IPS-NIHi7 (cell line): ENCODE measurements at regions not wholly inside any gene's neighbourhood (a gene's known extent, or its start where the extent isn't known, plus 50 kb on each side); places are given as distances from the start of the nearest gene placed in this dataset.

Experiments used
- DNase-seq: peaks from one replicate; pipeline ENCODE4 v3.0.0; 2012; ENCODE audit warnings: mixed read lengths; ENCODE audit errors: extremely low spot score

DNA sequence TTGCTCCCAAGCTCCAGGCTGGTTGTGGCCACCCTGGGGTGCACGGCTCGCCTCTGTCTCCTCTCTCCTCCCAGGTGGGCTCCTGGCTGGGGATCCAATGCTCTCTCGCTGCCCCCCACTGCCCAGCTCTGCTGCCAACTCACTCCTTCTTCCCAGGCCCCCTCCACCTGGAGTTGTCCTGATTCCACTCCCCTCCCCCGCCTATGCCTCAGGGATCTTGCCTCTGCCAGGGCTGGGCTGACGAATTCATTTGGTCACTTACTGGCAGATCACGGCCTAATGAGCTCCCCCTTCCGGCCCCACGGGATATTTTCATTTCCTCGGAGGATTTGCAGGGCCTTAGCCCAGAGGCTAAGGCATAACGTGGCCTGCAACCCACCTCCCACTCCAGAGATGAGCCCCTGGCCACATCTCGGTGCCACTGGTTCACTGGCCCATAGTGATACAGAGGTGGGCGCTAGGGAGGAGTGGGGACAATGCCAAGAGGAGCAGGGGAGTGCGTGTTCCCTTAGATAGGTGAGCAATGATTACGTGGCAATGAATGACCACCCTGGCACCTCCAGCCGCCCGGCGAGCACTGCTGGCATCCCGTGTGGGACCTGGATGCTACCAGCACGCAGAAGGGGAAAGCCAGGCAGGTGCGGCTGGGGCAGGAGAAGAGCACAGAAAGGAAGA is 344.6 kb upstream of the SHH start:
- peak; percentile 63 for DNase-seq

DNA sequence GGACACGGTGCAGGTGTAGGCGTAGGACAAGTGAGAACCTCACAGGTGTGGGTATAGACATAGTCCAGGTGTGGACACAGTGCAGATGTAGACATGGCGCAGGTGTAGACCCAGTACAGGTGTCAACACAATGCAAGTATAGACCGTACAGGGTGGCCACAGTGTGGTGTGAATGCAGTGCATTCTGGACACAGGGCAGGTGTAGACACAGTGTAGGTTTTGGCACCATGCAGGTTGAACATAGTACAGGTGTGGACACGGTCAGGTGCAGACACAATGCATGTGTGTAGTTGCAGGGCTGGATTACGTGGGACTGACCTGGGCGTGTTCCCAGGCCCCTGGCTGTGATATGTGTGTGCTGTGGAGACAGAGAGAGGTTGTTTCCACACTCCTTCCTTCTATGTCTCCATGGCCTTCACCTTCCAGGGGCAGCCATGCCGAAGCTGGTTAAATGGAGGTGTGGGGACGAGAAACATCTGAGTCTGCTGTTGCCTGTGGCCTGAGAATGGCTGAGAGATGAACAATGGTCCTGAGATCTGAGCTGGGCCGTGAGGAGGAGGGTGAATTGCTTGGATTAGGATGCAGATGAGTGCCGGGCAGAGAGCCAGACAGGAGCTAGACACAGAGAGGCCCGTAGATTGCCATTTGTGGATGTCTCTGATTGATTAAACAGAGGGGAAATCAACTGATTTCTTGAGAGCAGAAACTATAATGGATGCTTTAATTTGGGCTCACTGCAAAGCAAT is 343.9 kb upstream of the SHH start:
- no peak for DNase-seq

DNA sequence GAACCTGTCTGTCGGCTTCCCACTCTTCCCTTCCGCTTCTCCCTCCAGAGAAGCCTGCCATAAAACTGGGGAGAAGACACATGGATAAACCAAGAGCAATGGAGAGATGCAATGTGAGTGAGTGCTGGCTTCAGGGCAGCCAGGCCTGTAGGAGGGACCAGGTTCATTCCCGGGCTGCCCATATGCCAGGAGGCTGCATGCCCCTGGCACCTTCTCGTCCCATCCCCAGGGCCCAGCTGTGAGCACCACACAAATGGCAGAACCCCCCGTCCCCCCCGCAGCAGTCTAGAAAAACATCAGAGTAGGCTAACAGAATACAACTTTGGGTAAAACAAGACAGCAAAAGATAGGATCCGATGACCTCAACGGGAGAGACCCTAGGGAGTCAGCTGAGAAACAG is 341.3 kb upstream of the SHH start:
- no peak for DNase-seq

DNA sequence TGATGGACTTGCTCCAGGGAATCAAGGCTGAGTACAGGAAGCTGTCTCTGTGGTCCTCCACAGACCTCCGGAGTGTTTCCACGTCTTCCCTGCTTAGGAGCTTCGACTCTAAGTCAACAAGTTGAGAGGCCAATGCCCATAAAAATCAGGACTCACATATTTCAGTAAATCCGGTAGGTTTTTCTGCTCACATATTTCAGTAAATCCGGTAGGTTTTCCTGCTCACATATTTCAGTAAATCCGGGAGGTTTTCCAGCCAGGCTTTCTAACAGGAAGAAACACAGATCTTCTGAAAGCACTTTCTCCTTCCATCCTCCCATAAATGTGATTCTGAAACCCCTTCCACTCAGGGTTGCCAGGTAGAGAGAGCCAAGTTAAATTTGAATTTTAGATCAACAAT is 340.1 kb upstream of the SHH start:
- DNase-seq: no peak

DNA sequence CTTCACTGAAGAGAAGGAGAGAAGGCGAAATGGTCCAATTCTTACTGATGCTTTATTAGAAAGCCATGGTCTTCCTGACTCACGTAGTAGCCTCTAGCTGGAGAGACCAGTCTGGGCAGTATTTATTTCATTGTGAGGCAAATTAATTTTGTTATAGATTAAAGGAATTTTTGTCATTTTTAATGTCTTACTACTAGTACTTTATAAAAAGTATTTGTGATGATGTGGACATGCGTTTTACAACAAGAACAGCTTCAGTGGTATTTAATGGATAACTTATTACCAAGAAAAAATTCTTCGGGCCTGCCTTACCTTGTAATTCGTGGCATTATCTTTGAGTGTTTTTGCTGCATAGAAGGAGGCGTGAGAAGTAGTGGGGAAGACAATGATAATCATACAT is 339.4 kb upstream of the SHH start:
- DNase-seq: no peak

DNA sequence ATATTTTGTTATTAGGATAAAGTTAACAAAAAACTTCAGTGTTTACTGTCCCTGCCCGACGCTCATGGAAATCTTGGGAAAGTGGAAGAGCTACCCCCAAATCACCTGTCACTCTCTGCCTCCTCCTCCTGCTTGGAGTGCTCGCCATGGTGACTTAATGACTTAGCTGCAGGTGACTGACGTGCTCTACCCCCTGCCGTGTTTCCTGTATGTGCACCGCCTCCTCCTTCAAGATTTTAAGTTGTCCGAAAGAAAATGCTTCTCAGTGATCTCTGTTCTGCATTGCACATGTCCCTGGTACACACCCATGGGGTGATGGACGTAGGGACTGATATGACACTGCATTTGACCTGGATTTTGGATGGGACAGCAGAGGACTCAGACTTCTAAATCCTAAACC is 338.8 kb upstream of the SHH start:
- DNase-seq: no peak

DNA sequence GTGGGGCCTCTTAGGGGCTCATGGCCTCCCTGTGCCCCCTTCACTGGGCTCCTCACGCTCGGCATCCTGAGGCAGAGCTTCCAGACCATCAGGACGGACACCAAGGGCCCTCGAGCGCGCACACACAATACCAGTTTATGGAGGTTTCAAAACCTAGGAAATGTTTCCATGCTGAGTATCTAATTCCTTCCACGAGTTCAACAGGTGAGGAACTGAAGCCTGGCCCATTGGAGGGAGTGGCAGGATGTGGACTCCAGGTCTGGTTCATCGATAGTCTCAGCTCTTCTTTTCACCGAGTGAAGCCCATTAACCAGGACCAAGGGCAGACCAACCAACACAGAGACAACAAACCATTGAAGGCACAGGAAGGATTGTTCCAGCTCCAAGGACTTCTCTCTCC is 336.7 kb upstream of the SHH start:
- DNase-seq: no peak

DNA sequence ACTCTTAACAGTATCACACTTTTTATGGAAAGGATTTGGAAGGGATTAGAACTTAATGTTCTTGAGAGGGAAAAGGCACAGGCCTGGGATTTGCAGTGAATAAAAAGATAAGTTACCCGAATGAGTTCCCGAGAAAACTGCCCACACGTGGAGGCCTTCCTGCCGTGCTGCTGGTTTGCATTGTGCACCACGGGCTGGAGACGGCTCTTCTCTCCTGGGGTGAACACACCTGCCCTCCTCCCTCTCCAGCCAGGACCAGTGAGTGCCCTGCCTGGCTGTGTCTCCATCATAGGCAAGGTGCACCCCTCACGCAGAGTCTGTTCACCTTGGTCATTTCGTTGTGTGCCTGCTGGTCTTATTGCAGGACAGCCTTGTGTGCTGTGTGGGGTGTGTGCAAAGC is 336.3 kb upstream of the SHH start:
- DNase-seq: no peak

DNA sequence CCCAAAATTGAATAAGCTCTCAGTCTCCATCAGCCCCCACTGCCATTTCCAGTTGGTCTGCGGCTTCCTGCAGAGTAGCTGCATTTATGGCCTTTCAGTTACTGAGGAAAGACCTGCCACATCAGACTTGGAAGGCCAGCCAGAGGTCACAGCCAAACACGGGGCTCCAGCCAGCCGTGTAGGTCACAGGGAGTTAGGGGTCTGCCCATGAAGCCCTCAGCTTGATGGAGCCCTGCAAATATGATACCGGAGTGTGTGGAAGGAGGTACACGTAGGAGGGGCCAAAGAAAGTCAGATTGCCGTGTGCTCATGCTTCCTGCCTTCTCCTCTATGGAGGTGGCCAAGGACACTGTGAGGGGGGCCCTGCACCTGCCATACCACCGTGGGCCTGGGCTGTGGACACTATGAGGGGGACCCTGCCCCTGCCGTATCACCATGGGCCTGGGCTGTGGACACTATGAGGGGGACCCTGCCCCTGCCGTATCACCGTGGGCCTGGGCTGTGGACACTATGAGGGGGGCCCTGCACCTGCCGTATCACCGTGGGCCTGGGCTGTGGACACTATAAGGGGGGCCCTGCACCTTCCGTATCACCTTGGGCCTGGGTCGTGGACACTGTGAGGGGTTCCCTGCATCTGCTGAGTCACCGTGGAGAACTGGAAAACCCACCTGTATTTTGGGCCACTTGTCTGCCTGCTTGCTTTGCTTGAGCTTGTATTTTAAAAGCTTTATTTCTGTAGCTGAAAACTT is 335.7 kb upstream of the SHH start:
- no peak for DNase-seq

DNA sequence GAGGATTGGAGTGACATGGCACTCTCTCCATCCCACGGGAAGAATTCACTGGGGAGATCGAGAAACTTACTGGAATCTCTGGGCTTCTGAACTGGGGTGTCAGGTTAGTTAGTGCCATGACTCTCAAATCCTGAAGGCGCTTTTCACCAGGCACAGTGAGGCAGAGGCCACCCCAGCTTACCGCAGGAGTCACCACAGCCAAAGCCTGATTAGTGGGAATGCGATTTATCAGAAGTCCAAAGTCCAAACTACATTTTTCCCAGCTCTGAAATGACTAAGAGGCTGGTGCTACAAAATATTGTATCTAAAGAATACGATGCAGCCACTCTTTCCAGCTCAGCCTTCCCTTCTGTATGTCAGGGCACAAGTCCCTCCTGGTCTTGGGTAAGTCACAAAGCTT is 334.8 kb upstream of the SHH start:
- DNase-seq: no peak

DNA sequence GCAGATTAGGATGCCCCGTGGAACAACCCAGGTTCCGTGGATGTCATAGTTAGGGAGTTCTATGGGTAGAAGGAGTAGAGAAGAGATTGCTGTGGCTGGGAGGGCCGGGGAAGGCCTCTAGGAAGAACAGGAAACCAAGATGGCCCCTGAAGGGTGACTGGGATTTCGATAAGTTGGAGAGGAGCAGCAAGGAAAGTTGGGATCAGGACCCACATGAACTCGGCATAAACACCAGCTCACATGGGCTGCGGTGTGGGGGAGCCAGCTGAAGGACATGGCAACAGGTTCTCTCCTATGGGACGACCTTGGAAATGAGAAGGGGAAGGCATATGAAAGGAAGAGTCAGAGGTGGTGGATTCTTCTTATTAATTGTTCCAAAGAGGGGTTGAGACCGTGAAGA is 333.7 kb upstream of the SHH start:
- DNase-seq: no peak

DNA sequence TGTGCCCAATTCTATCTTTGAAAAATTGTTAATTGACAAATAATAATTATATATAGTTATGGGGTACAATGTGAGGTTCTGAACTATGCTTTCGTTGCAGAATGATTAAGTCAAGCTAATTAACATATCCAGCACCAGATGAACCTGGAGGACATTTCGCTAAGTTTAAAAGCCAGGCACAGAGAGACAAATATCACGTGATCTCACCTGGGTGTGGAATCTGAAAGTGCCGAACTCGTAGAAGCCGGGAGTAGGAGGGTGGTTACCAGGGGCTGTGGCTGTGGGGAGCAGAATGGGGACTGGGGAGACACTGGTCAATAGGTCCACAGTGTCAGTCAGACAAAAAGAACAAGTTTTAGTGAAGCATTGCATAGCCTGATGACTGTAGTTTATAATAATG is 332.9 kb upstream of the SHH start:
- no peak for DNase-seq

DNA sequence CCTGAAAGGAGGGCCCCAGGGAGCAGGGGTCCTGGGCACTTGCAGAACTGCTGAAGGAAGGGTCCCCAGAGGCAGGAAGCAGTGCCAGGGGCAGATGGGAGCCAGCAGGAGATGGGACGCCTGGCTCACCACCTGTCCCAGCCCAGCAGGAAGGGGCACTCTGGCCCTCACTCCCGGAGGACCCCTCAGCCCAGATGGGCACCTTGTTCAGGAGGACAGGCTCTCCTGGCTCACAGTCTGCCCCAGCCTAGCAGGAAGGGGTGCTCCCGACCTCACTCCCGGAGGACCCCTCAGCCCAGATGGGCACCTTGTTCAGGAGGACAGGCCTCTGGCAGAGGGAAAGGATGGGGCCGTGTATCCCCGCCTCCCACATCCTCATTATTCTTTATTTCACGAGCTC is 331.4 kb upstream of the SHH start:
- DNase-seq: no peak

DNA sequence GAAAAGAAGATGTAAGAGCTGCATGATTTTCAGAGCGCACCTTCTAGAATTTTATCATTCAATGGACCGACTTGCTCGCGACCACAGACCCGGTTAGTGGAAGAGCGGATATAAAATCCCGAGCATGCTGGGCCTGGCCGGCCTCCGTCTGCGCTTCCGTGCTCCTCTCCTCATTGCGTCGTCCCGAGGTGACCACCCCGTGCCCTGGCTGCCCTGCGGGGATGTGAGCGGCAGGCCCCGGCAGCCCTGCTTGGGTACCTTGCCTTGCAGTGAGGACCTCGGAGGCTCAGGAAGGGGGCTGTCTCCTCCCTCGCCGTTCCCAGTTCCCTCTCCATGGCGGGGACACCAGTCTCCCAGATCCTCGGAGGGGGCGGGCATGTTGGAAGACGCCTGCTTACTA is 330.9 kb upstream of the SHH start:
- no peak for DNase-seq

DNA sequence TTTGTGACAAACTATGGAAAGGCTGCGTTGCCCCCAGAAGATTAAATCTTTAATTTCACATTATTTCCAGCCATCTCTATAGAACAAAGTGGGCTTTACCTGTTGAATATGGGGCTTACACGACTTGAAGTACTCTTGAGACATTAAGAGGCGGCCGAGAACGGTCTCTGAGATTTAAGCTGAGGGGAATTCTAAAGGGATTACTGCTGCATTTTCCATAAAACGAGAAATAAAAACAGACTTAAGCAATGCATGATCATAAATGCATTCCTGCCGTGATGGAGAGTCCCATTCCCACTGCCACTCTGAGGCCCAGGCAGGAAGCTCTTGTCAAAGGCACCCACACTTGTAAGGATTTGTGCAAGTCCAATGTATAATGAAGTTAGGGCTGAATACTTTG is 329.7 kb upstream of the SHH start:
- no peak for DNase-seq

DNA sequence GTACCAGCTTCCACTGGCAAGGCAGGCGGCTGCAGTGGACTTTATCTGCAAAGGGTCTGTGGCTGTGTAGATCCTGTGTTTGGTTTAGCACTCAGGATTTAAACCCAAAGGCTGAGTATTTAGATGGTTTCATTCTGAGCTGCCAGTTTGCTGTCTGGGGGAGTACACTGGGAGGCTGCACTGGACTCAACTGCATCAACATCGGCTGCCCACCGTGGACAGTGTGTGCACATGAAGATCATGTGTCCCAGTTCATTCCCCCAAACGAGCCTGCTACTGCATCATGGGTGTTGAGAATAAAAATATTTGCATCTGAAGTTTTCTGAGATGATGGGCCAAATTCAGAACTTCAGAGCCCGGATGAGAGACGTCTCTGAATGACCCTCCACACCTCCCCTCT is 328.6 kb upstream of the SHH start:
- DNase-seq: no peak

DNA sequence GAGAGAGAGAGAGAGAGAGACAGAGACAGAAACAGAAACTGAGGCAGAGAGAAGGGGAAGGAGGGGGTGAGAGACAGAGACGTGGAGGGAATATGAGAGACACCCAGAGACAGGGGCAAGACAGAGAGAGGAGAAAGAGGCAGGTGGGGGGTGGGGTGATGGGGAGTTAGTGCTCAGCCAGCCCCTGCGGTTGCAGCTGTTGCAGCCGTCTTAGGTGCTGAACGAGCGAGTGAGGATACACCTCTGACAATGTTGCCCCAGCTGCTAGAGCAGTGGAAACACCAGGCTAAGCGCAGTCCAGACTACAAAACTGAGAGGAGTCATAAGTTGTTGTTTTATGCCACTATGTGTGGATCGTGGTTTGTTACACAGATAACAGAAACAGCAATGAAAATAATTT is 328.2 kb upstream of the SHH start:
- no peak for DNase-seq

DNA sequence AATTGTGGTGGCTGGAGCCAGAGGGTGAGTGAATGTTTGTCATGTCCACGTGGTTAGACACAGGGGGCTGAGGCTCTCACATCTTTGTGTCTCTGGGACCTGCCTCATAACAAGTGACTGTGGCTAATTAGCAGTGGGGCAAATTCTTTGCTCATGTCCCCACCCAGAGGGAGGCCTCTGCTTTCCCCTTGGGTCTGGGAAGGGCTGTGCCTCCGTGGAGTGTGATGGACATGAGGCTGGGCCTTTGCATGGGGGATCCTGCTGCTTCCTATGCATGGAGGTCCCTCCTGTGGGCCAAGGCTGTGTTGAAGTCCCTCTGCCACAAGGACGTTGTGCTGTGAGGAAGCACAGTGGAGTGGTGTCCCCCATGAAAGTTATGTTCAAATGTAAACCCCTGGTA is 327.4 kb upstream of the SHH start:
- no peak for DNase-seq

DNA sequence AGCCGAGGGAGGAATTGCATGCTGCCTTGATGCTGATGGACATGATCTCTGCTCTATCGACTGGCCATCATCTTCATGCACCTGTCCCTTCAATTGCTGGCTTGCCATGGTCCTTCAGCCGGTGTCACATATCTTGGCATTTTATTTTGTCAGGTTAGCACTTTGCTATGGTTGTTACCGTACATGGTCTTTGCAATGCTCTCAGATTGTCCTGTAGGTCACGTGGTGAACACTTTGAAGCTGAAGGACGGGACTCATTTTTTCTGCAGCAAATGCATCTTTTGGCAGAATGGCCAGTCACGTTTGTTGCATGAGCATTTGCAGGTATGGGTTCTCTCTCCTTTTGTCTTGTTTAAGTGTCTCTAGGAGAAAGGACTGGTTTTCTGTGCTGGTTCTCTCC is 326.8 kb upstream of the SHH start:
- DNase-seq: no peak

DNA sequence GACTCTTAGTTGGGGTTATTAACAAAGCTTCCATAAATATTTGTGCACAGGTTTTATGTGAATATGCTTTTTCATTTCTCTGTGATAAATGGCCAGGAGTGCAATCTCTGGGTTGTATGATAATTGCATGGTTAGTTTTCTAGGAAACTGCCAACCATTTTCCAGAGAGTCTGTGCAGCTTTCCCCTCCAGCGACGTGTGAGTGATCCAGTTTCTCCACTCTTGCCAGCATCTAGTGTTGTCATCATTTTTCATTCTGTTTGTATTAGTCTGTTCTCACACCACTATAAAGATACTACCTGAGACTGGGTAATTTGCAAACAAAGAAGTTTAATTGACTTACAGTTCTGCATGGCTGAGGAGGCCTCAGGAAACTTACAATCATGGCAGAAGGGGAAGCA is 319.6 kb upstream of the SHH start:
- no peak for DNase-seq

DNA sequence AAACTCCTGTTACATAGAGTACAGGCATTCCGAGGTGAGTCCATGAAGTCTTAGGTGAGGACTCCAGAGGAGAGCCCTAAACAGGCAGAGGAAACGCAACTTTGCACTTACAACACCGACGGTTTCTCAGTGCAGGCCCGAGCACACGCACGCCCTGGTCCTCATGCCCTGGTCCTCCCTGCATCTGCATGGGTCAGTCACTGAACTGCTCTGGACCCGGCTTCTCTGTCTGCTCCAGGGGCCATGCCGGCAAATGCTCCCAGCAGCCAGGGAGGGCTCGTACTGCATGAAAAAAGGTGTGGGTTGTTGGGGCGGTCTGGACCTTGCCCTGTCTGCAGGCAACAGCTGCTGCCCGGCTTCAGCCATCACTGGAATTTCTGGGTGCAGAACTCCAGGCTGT is 317.3 kb upstream of the SHH start:
- DNase-seq: no peak

DNA sequence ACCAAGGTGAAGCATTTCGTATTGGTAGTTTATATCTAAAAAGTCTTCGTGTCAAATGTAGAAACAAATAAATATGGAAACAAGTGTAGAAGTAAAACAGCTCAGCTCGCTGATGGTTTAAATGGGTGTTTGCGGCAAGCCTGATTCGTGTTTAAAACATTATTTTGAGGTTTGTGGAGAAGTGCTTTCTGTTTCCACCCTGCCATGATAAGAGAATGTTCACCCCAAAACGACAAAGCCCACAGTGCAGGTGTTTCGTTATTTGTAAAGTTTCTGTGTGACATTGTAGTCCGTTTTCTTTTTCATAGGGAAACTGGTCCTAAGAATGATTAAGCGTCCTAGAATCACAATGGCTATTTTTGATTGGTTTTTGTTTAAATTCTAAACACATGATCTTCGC is 316.2 kb upstream of the SHH start:
- no peak for DNase-seq
